ENCODE measurements at regions not wholly inside any gene's neighbourhood (a gene's known extent, or its start where the extent isn't known, plus 50 kb on each side); places are given as distances from the start of the nearest gene placed in this dataset.

DNA sequence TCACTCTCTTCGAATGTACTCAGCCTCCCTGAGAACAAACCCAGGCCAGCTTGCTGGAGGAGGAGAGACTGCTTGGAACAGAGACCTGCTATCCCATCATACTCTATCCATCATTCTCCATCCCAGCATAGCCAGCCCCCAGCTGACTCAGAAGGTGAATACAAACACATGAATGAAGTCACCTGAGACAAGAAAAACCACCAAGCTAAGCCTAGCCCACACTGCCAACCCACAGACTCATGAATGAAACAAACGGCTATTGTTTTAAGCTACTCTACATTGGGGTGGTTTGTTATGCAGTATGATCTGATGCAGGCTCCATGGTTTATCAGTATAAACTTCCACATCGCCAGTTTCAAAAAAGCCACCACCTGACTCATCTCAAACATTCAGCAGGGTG, 395.6 kb downstream of the SETD4 start:
- H3K4me1 Mint-ChIP-seq = no peaks in the 10 kb centered on the region
- CTCF ChIA-PET = no interaction called here
- no peak overlapping the region for H3K27ac Mint-ChIP-seq
- POLR2A ChIA-PET = interaction anchor here (0.6 kb wide), 1 partner anchor 523 kb away, joined by 4 read pairs; no protein-coding TSS in a partner anchor
- H3K4me3 Mint-ChIP-seq = no peak overlapping the region
- intact Hi-C loops (cut with micrococcal nuclease) = no loop called here
- H3K27me3 Mint-ChIP-seq = peaks cover 5% of the 10 kb centered on the region
- TF ChIP-seq, protein P1, sequence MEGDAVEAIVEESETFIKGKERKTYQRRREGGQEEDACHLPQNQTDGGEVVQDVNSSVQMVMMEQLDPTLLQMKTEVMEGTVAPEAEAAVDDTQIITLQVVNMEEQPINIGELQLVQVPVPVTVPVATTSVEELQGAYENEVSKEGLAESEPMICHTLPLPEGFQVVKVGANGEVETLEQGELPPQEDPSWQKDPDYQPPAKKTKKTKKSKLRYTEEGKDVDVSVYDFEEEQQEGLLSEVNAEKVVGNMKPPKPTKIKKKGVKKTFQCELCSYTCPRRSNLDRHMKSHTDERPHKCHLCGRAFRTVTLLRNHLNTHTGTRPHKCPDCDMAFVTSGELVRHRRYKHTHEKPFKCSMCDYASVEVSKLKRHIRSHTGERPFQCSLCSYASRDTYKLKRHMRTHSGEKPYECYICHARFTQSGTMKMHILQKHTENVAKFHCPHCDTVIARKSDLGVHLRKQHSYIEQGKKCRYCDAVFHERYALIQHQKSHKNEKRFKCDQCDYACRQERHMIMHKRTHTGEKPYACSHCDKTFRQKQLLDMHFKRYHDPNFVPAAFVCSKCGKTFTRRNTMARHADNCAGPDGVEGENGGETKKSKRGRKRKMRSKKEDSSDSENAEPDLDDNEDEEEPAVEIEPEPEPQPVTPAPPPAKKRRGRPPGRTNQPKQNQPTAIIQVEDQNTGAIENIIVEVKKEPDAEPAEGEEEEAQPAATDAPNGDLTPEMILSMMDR (IDR thresholded peaks at IDR 0.05) = no peak
- H3K9me3 Mint-ChIP-seq = no peaks in the 10 kb centered on the region
- DNase-seq (no peak), ATAC-seq (ENCODE audit: low read depth) (no peak)
- no peaks in the 10 kb centered on the region for H3K36me3 Mint-ChIP-seq (ENCODE audit: low read depth)

DNA sequence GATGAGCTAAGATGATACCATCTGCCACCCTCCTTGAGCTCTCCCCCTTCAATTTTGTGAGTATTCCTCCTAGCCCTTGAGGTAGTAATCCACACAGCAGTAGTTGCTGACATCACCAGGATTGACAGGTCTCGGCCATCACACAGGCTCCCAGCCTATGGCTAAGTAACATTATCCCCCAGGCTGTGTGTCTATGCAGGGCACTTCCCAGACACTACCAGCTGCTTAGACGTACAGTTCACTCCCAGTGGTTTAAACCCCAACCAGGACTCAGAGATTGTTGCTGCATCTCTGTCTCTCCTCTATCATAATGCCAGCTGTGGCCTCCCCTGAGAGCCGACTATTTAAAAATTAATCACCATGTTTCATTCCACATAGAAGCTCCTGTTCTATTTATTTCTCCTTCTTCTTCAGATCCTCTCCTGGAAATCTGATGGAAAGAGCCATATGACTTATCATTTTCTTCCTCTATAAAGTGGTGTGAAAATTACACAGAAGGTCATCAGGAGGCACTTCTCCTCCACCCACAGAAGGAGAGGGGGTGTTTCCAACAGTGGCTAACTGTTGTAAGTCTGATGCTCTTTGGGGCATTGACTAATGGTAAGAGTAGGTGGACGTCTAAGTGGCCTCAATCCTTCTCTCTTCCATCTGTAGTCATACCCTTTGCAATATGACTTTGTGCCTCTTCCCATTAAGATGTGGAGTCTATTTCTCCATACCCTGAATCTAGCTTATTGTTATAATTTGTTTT, 396.3 kb downstream of the SETD4 start:
- intact Hi-C loops (cut with micrococcal nuclease) = no loop called here
- H3K4me3 Mint-ChIP-seq = no peak overlapping the region
- H3K27ac Mint-ChIP-seq = no peak overlapping the region
- DNase-seq = no peak
- H3K27me3 Mint-ChIP-seq = peaks cover 5% of the 10 kb centered on the region
- POLR2A ChIA-PET = no interaction called here
- no peak for ATAC-seq (ENCODE audit: low read depth)
- TF ChIP-seq, protein P1 (IDR thresholded peaks at IDR 0.05) = no peak
- no peaks in the 10 kb centered on the region for H3K36me3 Mint-ChIP-seq (ENCODE audit: low read depth)
- no peaks in the 10 kb centered on the region for H3K4me1 Mint-ChIP-seq
- H3K9me3 Mint-ChIP-seq = no peaks in the 10 kb centered on the region
- CTCF ChIA-PET = no interaction called here

DNA sequence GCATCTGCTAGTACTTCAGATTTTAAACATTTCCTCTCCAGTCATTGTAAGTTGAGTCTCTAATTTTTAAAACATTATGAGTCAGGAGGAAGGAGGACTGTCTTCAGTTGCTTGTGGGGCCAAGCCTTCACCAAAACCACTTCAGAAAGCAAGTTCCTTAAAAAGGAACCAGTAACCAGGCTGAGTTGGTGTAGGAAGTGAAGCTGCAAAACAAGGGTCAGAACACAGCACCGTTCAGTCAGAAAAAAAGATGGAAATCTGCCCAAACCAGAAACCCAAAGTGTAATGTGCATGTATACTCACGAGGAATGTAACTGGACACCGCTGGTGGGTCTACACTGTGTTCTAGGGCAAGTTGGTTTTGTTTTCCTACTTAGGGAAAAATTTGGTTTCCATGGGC, 402.1 kb downstream of the SETD4 start:
- DNase-seq (no peak), ATAC-seq (ENCODE audit: low read depth) (no peak)
- H3K36me3 Mint-ChIP-seq (ENCODE audit: low read depth) = no peaks in the 10 kb centered on the region
- peaks cover 9% of the 10 kb centered on the region for H3K27me3 Mint-ChIP-seq
- intact Hi-C loops (cut with micrococcal nuclease) = no loop called here
- H3K9me3 Mint-ChIP-seq = no peaks in the 10 kb centered on the region
- H3K4me1 Mint-ChIP-seq = no peaks in the 10 kb centered on the region
- CTCF ChIA-PET = no interaction called here
- no peak overlapping the region for H3K27ac Mint-ChIP-seq
- POLR2A ChIA-PET = no interaction called here
- no peak overlapping the region for H3K4me3 Mint-ChIP-seq
- TF ChIP-seq, protein P1 (IDR thresholded peaks at IDR 0.05) = no peak

DNA sequence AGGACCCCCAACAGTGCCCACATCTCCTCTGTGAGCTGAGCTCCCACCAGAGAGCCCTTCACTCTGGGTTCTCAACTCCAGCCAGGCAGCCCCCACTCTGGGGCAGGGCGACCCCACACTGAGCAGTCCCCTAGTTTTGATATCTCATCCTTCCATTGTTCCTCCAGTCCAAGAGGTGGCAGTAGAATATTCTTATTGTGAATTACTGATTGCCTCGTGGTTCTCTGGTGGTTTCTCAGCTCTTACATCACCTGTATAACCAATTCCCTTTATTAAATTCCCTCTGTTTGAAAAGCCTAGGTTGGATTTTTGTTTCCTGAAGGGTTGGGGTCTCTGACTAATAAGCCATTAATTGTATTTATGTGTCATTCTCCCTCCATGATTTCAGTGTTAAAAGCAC, 407.5 kb downstream of the SETD4 start:
- Mint-ChIP-seq H3K27me3 (peaks cover 31% of the 10 kb centered on the region), H3K4me3 (no peak overlapping the region), H3K36me3 (ENCODE audit: low read depth) (no peaks in the 10 kb centered on the region), H3K4me1 (no peaks in the 10 kb centered on the region), H3K27ac (no peak overlapping the region), H3K9me3 (no peaks in the 10 kb centered on the region)
- ATAC-seq (ENCODE audit: low read depth) (no peak), DNase-seq (no peak)
- CTCF ChIA-PET = no interaction called here
- intact Hi-C loops (cut with micrococcal nuclease) = no loop called here
- TF ChIP-seq, protein P1 (IDR thresholded peaks at IDR 0.05) = no peak
- POLR2A ChIA-PET = no interaction called here

DNA sequence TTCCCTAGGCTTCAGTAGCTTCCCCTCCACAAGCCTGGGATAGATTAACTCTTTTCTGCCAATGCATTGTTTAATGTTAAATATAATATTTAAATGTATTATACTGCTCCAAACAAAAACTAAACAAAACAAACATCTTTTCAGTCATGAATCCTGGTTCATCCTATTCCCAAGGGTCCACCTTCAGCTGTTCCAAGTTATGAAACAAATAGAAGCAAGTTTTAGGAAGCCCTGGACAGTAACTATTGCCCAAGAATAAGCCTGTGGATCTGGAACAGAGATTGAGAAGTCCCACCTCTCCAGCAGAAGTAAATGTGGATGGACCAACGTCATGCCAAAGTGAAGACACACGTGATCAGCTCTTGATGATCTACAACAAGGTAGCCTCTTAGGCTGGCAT, 408.1 kb downstream of the SETD4 start:
- intact Hi-C loops (cut with micrococcal nuclease) = no loop called here
- Mint-ChIP-seq H3K4me1 (no peaks in the 10 kb centered on the region), H3K36me3 (ENCODE audit: low read depth) (no peaks in the 10 kb centered on the region), H3K27ac (no peak overlapping the region), H3K27me3 (peaks cover 33% of the 10 kb centered on the region), H3K4me3 (no peak overlapping the region), H3K9me3 (no peaks in the 10 kb centered on the region)
- TF ChIP-seq, protein P1 (IDR thresholded peaks at IDR 0.05) = no peak
- DNase-seq (no peak), ATAC-seq (ENCODE audit: low read depth) (no peak)
- ChIA-PET CTCF (no interaction called here), POLR2A (no interaction called here)

Measured in activated B cell treated with CpG ODN at 0.5 μM for 24 hours (primary cell).